Iris pigment epithelial cell (primary cell): ENCODE measurements at regions not wholly inside any gene's neighbourhood (a gene's known extent, or its start where the extent isn't known, plus 50 kb on each side); places are given as distances from the start of the nearest gene placed in this dataset.

Source experiments
- DNase-seq: peaks from one replicate; pipeline ENCODE4 v3.0.0-alpha.2; 2011; ENCODE audit warnings: low read depth

GRCh38 chr2:214674278-214674677 is 135.2 kb downstream of the BARD1 start:
- DNase-seq, result no peak

- DNase-seq, result no peak
Observed at GRCh38 chr2:214671319-214671885, 138.1 kb downstream of the BARD1 start.

- DNase-seq, result no peak
Observed at GRCh38 chr2:214652473-214652872, 157.0 kb downstream of the BARD1 start.

DNA sequence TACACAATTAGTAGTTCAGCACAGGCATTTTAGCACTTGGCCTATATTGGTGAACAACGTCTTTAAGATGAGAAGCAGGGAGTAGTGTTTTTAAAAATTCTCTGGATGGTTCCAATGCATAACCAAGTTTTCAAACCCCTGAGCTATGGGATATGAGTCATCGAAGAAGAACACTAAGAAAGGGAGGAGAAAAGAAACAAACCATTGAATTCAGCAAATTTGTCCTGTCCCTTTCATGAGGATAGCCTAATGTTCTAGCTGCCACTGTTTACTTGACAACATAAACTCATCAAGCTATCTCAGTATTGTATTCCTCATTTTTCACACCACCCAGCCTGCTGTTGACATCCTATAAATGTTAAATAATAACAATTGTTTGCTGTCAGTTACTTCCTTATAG is 158.0 kb downstream of the BARD1 start:
- DNase-seq, result peak; percentile 20

DNA sequence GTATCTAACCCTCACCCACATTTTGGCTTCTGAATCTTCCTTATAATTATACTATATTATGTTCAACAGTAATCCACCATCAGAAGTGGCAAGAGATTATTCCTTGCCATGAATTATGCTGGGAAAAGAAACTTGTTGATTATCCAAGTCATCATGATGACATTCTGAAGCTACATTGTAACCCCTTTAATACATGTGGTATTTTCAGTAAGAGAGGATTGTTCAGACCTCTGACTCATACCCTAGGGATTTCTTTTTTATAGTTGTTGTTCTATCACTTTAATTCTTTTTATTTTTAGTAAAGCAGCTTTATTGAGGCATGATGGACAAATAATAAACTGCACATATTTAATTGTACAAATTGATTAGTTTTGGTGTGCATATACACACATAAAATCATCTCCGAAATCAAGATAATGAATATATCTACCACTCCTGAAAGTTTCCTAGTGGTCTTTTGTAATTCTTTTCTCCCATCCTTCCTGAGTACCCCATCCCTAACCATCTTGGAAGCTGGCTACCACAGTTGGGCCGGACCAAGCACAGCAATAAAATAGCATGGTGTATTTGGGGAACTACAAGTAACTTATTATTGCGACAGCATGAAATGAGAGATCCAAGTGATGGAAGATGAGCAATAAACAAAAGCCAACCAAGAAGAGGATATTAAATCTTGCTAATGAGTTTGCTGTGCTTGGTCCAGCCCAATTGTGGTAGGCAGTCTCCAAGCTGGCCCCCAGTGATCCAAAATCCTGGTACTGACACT is 159.9 kb downstream of the BARD1 start:
- peak; percentile 67 for DNase-seq

GRCh38 chr2:214648520-214648919 is 161.0 kb downstream of the BARD1 start:
- DNase-seq, result no peak

GRCh38 chr2:214631406-214631805 is 178.1 kb downstream of the BARD1 start:
- no peak for DNase-seq

DNA sequence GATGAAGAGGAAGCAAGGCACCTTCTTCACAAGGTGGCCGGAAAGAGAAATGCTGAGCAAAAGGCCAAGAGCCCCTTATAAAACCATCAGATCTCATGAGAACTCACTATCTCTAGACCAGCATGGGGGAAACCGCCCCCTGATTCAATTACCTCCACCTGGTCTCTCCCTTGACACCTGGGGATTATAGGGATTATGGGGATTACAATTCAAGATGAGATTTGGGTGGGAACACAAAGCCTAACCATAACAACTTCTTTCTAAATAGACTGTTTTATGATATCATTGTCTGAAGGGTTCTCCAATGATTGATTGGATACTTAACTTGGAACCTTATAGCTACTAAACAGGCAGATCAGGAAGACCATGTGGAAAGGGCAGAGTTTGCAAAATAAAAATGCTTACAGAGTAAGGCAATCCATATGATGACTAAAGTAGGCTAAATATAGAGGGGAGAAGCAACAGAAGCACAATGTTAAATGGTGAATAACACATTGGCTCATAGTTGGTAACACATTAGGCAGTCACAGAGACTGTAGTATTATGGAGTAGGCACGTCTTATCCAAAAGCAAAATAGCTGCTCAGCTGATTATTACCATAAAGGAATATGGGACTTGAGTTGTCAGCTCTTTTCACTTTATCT is 179.0 kb downstream of the BARD1 start:
- no peak for DNase-seq

DNA sequence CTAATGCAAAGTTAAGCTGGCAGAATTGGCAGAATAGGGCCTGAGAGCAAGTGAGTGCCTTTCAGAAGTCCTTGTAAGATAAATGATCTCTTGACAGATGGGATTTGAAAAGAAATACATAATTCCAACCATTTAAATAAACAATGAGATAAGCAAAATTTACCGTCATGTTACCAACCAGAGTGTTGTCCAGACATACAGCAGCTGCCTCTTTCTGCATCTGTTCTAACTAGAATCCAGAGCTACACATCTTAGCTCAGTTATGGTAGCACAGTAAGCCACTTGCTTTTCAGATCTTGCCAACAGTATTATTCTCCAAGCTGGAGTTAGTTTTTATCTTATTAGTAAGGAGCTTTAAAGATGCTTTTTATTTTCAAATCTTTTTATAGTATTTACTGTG is 179.6 kb downstream of the BARD1 start:
- no peak for DNase-seq
